ENCODE measurements at regions not wholly inside any gene's neighbourhood (a gene's known extent, or its start where the extent isn't known, plus 50 kb on each side); places are given as distances from the start of the nearest gene placed in this dataset.
A peak's percentile ranks its signal among the peaks of the same experiment; 100 is the strongest.

DNA sequence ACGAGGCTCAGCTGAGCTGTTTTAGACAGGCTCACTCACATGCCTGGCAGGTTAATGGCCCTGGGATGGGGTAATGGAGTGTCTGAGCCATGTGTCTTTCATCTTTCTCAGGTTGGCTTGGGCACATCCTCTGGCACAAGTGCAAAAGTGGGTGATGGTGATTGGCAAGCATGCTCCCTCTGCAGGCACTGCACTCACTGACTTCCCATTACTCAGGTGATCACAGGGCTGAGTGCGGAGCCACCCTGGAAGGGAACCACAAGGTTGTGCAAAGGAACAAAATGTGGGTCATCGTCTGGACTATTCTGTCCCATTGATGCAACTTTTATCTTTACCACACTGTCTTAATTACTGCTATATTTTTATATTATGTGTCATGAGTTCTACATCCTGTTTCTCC is 244.1 kb upstream of the AKR1E2 start:
- no peak for DNase-seq (ENCODE audit: low read depth)

DNA sequence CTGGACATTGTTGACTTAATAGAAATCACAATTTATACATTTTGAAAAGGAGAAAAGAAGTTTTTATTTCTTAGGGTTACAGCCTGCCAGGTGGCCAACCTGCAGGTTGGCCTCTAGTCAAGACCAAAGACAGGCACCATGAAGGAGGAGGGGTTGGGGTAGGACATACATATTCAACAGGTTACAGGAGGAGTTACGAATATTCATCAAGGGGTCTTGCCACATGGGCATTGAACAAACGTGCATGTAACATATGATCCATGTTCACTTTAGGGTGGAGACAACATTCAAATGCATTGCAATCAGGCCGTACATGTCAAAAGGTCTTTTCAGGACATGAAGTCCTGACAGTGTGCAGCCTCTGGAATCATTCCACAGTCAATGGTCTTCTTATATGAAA is 246.2 kb upstream of the AKR1E2 start:
- no peak for DNase-seq (ENCODE audit: low read depth)

- no peak for DNase-seq (ENCODE audit: low read depth)
Observed at GRCh38 chr10:4576206-4576605, 249.8 kb upstream of the AKR1E2 start.

DNA sequence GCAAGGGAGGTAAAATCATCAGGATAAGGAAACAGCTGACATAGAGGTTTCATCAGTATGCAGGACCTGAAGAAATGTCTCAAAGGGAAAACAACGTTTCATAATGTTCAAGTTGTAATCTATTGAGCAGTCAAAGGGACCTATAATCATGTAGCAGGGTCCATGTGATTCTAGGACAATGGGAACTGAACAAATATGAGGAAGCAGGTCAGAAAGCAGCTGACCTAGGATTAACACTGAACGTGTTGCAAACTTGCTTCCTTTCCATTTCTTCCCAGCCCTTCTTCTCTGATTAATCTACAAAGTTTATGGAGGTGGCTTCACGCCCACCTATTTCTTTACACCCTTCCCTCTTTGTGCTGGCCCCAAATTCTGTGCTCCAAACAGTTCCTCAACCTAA is 256.9 kb upstream of the AKR1E2 start:
- no peak for DNase-seq (ENCODE audit: low read depth)

DNA sequence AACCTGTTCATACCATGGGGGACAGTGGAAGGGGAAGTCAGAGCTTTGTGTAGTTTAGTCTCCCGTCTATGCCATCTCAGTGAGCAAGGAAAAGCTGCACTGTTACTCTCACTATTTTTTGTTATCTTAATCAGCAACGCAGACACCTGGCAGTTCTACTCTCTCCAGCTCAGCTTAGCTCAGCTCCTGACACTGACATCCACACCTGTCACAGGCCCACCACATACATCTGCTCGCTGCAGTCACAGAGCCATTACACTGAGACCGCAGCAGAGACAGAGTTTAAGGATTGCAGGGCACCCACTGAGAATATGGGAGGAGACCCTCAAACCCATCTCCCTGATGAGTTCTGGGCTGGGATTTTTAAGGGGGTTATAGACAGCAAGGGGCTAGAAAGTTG is 257.3 kb upstream of the AKR1E2 start:
- DNase-seq (ENCODE audit: low read depth): no peak

DNA sequence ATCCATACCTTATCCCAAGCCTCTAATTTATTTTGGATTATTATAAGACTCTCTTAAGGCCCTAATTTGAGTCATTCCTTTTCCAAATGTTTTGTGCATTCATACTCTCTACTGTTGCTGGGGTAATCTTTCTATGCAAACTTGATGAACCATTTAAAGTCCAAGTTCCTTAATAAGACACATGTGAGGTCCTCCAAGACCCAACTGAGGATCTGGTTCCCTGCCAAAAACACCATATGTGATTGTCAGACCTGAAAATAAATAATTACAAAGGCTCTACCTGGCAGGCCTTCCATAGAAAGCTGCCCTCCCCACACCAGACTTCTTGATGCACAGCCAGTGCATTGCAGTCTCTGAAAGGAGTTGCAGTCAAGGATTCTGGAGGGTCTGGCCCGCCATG is 257.9 kb upstream of the AKR1E2 start:
- DNase-seq (ENCODE audit: low read depth): no peak

DNA sequence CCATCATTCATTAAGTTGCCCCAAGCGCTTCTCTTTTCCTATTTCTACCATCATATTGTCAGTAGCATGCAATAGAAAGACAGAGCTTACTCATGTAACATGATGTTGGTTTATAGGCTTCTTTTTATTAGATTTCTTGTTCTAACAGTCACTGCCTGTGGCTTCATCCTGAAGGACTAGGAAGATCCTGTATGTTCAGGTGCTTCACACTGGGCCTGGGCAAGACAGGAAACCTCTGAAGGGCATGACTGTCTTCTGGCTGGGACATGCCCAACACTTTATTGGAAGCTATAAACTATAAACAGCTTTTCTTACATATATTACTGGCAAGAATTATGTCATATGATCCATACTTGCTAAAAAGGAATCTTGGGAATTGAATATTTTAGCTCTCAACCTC is 258.4 kb upstream of the AKR1E2 start:
- no peak for DNase-seq (ENCODE audit: low read depth)

DNA sequence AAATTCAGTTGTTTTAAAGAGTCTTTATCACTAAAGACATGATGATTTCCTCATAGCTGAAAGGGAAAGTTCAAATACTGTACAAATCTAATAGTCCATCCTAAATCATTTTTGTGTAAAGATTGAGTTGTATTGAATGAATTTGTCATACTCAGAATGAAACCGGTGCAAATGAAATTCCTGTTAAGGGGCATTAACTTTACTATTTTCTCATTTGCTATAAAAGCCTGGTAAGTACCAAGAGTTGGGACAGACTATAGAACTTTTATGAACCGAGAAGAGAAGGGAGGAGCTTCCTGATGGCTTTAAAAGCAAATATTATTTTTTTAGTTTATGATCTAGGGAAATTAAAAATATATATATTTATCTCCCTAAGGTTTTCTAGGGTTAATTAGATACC is 260.0 kb upstream of the AKR1E2 start:
- no peak for DNase-seq (ENCODE audit: low read depth)

DNA sequence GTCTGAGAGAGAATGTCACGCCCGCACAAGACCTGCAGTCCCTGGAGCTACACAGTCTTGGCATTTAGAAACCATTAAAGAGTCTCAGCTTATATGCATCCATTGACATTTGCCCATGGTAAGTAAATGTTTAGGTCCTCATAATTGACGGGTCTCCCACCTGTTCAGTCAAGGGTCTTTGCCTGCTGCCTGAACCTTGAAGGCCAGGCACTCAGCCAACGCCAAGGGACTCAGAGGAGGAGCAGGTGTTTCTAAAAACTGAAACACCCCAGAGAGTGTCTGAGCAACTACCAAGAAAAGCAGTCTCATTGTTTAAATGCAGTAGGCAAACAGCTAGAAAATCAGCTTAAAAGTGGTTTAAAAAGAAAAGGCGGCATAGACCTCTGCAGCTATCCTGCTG is 264.7 kb upstream of the AKR1E2 start:
- no peak for DNase-seq (ENCODE audit: low read depth)

- DNase-seq (ENCODE audit: low read depth): no peak
Observed at GRCh38 chr10:4557469-4557868, 268.5 kb upstream of the AKR1E2 start.

- DNase-seq (ENCODE audit: low read depth): no peak
Observed at GRCh38 chr10:4556527-4556926, 269.5 kb upstream of the AKR1E2 start.

GRCh38 chr10:4555920-4556319 is 270.1 kb upstream of the AKR1E2 start:
- DNase-seq (ENCODE audit: low read depth): no peak

DNA sequence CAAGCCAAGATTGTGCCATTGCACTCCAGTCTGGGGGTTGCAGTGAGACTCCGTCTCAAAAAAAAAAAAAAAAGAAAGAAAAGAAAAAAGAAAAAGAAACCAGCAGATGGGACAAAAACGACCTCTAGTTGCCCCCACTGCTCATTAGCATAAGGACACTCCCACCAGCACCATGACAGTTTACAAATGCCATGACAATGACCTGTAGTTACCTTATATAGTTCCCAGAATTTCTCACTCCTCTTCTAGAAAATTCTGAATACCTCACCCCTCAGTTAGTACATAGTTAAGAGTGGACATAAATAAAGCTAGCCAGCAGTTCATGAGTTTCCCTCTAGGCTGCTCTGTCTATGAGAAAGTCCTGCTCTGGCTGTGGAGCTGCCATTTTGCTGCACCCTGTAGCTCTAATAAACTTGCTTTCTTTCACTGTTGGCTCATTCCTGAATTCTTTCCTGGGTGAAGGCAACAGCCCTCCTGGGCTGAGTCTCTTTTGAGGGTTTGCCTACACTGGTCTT is 276.8 kb upstream of the AKR1E2 start:
- no peak for DNase-seq (ENCODE audit: low read depth)

- DNase-seq (ENCODE audit: low read depth): no peak
Observed at GRCh38 chr10:4546931-4547330, 279.1 kb upstream of the AKR1E2 start.

- DNase-seq (ENCODE audit: low read depth): peak; percentile 36
Observed at GRCh38 chr10:4546500-4546899, 279.5 kb upstream of the AKR1E2 start.

GRCh38 chr10:4545062-4545461 is 280.9 kb upstream of the AKR1E2 start:
- DNase-seq (ENCODE audit: low read depth): no peak

- DNase-seq (ENCODE audit: low read depth): no peak
Observed at GRCh38 chr10:4543938-4544533, 282.0 kb upstream of the AKR1E2 start.

- no peak for DNase-seq (ENCODE audit: low read depth)
Observed at GRCh38 chr10:4541292-4541691, 284.7 kb upstream of the AKR1E2 start.

DNA sequence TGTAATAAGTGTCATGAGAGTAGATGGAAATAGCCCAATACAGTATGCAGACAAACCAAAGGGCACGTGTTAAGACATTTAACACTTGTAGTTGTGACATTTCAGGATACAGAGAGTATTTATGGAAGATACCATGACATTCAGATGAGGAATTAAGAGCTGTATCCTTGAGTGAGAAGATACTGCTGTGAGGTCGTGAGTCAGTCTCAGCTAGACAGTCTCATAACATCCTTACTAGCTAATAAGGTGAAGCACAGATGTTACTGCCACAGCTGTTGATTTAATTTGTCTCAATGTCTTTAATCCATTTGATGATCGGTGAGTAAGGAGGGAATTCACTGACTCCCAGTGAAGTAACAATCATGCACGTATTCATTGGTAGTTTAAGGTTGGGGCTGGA is 288.0 kb upstream of the AKR1E2 start:
- no peak for DNase-seq (ENCODE audit: low read depth)

DNA sequence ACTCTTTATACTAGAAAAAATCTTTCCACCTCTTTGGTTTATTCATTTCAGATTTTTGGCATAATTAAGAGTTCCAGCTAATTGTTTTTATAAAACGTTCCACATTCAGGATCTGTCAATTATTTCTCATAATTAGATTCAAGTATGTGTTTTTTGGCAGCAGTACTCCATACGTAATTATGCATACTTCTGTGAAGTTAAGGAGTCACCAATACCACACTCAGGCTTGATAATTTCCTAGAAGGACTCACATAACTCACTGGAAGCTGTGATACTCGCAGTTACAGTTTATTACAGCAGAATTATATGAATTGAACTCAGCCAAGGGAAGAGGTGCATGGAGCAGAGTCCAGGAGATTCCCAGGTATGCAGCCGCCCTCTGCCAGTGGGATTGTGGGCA is 290.5 kb upstream of the AKR1E2 start:
- no peak for DNase-seq (ENCODE audit: low read depth)

GRCh38 chr10:4533621-4534020 is 292.4 kb upstream of the AKR1E2 start:
- no peak for DNase-seq (ENCODE audit: low read depth)

DNA sequence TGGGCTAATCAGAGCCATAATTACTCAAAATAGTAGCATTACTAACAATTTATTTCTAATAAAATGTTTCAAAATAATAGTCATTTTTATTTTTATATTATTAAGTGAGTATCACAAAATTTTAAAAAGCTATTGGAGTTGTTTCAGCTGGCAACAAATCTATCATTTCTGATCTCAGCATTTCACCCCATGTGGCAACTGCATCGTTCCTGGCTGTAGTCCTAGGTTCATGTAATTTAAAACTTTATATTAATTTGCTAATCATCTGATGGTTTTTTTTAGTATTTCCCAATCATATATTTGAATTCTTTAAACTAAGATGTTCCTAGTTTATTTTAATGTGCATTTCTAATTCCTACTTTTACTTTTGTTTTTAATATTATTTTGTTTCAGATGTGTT is 293.0 kb upstream of the AKR1E2 start:
- no peak for DNase-seq (ENCODE audit: low read depth)

GRCh38 chr10:4532467-4532866 is 293.5 kb upstream of the AKR1E2 start:
- no peak for DNase-seq (ENCODE audit: low read depth)

- no peak for DNase-seq (ENCODE audit: low read depth)
Observed at GRCh38 chr10:4532011-4532410, 294.0 kb upstream of the AKR1E2 start.

DNA sequence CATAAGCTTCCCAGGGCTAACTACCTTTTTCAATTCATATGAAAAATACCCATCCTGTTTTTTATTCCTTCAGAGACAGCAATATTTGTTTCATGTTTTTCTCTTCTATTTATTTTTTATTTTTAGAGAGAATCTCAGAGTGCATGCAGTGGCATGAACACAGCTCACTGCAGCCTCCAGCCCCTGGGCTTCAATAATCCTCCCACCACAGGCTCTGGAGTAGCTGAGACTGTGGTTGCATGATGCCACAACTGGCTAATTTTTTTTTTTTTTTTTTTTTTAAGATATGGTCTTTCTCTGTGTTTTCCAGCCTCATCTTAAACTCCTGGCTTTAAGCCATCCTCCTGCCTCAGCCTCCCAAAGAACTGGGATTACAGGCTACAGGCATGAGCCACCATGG is 296.7 kb upstream of the AKR1E2 start:
- DNase-seq (ENCODE audit: low read depth): no peak

Data from activated T-helper 9 cell treated with anti-CD3 and anti-CD28 coated beads, Interleukin-2, amount 50 U/mL, for 16 hours (primary cell).